HG03565 (cell line): ENCODE measurements at regions not wholly inside any gene's neighbourhood (a gene's known extent, or its start where the extent isn't known, plus 50 kb on each side); places are given as distances from the start of the nearest gene placed in this dataset.

Experiments used
- ATAC-seq: cut with Tn5 transposase; IDR thresholded peaks from one replicate; pipeline ENCODE4 v1.9.1; 2021; ENCODE audit warnings: mild to moderate bottlenecking, moderate library complexity; ENCODE audit not compliant: unreplicated experiment

GRCh38 chr13:105658431-105658830, 877.0 kb downstream of the EFNB2 start:
- no peak for ATAC-seq

DNA sequence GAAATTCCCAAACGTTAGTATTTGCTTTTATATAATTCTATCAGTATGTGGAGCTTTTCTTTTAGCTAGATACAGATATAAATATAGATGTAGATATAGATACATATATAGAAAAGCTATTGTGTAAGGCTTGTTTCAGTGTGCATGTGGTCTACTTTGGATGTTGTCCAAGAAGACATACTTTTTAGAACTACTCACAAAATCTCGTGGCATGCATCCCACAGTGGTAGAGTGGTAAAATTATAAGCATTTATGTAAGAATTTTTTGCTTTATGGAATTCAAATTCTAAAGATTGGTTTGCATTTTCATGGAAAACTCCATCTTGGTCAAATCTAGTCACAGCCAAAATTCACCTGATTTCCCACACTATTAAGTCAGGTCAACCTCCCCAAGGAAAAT, 880.4 kb downstream of the EFNB2 start:
- no peak for ATAC-seq

- ATAC-seq = no peak
Measured at GRCh38 chr13:105643966-105644365, 891.5 kb downstream of the EFNB2 start.

GRCh38 chr13:105642511-105642958, 892.9 kb downstream of the EFNB2 start:
- no peak for ATAC-seq

DNA sequence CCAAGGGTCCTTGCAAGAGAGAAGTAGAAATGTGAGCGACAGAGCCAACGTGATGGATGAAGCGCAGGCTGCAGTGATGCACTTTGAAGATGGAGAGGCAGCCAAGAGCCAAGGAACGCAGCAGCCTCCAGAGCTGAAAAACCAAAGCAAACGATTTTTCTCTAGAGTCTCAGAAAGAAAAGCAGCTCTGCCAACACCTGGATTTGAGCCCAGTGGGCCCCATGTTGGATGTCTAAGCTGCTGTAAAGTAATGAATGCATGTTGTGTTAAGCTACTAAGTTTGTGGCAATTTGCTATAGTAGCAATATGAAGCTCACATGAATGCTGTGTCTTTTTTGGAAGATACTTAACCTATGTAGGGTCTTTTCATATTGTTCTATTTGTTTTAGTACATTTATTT, 894.3 kb downstream of the EFNB2 start:
- no peak for ATAC-seq

DNA sequence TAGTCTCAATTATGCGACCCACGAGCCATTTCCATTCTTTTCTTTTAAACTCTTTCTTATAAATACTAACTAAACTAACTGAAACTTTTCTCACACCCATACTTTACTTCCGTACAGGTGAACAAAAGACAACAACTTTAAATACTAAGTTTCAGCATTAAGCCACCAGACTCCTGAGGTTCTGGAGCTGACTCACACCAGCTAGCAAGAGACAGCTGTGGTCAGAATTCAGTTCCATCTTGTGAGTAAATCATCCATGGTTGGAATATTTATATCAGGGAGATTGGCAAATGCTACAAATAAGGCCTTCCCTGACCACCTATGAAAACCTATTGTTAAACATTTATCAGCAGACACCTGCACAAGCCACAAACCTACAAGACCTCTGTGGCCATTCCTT, 897.0 kb downstream of the EFNB2 start:
- no peak for ATAC-seq

DNA sequence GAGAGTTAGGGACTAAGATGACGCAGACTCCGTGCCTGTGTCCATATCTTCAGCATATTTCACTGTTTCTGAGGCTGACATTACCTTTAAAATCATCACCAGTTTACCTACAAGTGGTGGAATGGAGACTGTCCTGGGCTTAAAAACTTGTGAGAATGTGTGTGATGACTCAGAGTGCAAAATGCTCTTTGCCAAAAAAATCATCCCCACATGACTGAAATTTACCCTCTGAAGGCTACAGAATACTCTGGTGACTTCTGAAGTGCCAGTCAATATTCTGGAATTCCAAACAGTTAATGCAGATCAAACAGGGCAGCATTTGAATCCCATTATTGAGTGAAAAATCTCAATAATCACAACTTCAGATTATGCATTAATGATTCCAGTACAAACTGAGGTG, 901.4 kb downstream of the EFNB2 start:
- no peak for ATAC-seq

DNA sequence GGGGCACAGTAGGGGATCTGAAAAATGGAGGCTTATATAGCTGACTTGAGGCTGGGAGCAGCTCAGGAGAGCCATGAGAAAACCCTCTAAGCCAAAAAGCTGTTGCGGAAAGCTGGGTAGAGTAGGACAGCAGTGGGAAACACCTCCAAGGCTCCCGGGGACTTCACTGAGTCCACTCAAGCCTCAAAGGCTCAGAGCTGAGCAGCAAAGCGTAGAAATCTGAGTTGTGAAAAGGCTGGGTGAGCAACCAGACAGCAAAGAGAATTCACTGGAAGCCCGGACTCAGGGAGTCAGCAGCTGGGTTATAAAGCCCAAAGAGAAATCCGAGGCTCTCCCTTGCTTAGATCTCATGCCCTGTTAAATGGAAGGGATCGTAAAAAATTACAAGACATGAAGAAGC, 905.0 kb downstream of the EFNB2 start:
- ATAC-seq = no peak

DNA sequence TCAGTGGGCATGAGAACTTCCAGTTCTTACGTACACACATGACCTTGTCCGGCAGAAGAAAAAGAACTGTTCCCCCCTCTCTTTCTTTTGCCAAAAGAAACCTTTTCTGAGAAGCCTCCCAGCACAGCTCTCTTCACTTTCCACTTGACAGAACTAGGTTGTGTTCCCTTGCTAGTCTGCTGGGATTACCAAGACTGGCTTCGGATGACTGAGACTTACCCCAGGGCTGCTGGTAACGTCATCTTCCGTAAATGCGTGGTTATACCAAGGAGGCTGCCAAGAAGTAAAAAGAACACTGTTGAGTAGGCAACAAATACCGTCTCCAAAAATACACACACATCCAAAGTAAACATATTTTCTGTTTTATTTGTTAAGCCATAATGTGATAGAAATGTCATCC, 908.2 kb downstream of the EFNB2 start:
- no peak for ATAC-seq

- ATAC-seq = no peak
Measured at GRCh38 chr13:105625691-105626090, 909.8 kb downstream of the EFNB2 start.

DNA sequence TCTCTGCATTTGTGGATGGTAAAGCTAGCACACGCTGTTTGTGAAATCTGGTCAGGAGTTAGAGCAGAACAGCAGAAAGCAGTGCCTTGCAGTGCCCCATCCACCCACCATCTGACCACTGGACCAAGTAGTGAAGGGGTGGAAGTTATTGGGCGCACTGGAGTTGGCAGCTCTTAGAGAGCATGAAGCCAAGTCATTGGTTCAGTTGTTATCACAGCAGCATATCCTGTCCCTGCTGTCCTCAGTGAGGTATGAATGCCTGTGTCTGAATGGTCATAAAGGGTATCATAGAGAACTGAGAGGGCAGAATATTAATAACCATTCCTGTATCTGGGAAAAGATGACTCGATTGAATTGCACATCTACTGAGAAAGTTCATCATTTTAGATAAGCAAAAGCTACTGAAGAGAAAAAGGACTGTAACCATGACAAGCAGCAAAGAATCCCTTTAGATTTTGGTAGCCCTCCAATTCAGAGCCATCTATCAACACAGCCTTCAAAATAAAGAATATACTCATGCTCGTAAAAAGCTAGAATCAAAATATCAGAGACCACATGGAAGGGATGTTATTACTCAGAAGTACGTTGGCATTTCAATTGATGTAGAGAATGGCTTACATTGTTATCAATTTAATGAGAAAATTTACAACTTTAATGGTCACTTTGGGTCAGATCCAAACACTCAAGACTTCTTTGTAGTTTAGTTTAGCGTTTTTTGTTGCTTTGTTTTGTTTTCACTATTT, 919.0 kb downstream of the EFNB2 start:
- ATAC-seq = no peak

GRCh38 chr13:105612541-105612940, 922.9 kb downstream of the EFNB2 start:
- no peak for ATAC-seq

DNA sequence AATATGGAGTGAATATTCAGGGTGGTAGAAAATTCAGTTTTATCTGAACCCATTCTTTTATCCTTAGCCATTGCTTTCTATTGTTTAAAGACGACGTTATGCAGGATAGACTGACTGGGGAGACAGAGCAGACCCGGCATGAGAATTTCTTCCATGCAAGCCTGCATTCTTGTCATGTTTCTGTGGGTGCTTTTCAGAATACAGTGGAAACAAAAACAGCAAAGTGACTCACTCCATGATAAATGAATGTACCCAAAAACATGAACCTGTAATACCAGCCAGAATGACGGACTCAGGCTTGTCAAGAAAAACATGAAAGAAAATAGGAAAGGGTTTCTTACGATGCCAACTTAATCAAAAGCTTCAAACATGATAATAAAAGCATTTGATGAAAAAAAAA, 924.0 kb downstream of the EFNB2 start:
- no peak for ATAC-seq

- no peak for ATAC-seq
Measured at GRCh38 chr13:105608104-105608503, 927.4 kb downstream of the EFNB2 start.

GRCh38 chr13:105607426-105607825, 928.0 kb downstream of the EFNB2 start:
- ATAC-seq = no peak

GRCh38 chr13:105607016-105607415, 928.4 kb downstream of the EFNB2 start:
- no peak for ATAC-seq

DNA sequence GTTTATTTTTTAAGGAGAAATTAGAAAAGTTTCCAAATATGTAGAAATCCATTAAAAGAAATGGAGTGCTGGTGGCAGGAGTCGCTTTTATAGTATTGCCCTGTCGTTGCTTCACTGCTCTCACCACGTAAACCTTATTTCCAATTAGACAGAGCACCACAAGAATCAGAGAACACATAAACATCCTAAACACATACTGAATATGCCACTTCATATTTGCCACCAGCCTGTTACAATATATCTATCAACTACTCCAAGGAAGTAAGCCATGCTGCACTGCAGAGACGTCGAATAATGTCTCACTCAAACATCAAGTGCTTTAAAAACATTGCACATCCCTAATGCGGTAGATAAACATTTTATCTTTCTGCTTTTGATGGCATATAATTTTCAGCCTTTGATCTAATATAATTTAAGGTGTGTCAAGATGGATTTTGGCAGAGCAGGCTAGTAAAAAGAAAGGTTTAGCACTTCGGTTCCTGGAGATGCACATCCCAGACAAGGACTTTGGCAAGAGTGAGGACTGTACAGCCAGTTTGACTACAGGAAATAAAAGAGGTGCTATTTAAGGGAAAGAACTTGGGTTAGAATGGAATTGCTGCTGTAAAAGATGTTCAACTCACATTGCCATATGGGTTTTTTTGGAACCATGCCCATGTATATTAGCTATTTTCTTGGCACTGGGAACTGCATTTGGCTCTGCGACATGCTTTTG, 932.3 kb downstream of the EFNB2 start:
- ATAC-seq = no peak

GRCh38 chr13:105599477-105600037, 935.9 kb downstream of the EFNB2 start:
- no peak for ATAC-seq

- ATAC-seq = no peak
Measured at GRCh38 chr13:105598529-105598928, 936.9 kb downstream of the EFNB2 start.

GRCh38 chr13:105597573-105597972, 937.9 kb downstream of the EFNB2 start:
- ATAC-seq = no peak

DNA sequence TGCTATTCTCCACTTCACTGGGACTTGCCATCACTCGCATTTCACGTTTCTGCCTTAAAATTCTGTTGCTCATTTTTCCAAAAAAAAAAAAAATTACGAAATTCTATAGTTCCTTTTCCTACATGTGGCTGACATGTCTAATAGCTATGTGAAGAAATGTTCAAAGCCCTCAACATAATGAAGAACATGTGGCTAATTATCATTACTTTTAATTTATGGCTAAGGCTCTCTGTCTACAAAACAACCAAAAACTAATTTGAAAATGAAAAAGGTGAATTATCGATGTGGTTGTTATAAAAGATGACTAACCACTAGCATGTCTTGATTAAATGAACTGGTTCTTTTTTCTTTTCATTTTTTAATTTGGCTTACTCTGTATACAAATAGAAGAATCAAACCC, 940.0 kb downstream of the EFNB2 start:
- no peak for ATAC-seq

DNA sequence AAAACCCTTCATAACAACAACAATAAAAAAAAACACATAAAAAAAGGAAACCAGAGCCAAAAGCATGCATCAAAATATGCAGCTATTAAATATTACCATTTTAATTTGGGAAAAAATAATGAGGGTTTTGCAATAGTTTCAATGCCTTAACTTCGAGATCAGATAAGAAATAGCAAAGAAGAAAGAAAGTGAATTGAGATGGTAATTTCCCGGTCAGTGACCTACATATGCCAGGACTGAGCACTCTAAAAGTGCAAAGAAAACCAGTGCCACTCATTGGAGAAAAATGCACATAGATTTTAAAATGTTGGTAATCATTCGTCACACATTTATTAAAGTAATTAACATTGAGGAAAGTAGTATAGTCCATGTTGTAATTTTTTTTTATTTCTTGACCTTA, 944.2 kb downstream of the EFNB2 start:
- ATAC-seq = no peak
